ENCODE measurements at regions not wholly inside any gene's neighbourhood (a gene's known extent, or its start where the extent isn't known, plus 50 kb on each side); places are given as distances from the start of the nearest gene placed in this dataset.
A peak's percentile ranks its signal among the peaks of the same experiment; 100 is the strongest.

DNA sequence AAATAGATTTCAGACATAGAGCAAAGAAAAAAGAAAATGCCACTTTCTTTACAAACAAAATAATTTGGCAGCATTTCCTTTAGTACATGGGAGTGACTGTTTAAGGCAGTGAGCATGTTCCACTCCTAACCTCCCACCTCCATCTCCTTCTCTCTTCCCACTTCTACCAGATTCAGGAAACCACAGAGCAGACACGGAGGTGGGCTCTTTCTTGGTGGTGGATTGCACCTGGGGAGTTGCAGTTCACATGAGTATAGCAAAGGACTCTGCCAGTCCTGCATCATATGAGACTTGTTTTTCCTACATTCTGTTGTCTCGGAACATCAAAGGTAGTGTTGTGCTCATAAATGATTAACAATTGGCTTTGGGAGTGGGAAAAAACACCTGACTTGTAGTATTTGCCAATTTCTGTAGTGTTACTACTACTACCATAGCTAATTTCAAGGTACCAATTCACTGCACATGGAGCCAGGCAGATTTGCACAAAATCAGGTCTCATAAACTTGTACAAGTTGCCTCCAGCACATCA lies 137.2 kb downstream of the SPP2 start:
- no peaks in the 10 kb centered on the region for H3K4me1 ChIP-seq (ENCODE audit: low read depth)
- intact Hi-C loops (cut with DNase I, micrococcal nuclease), result no loop called here
- H3K4me3 ChIP-seq, result no peak overlapping the region
- H3K36me3 ChIP-seq (ENCODE audit: low read depth), result no peaks in the 10 kb centered on the region
- no peak for ATAC-seq
- TF ChIP-seq, protein P1, sequence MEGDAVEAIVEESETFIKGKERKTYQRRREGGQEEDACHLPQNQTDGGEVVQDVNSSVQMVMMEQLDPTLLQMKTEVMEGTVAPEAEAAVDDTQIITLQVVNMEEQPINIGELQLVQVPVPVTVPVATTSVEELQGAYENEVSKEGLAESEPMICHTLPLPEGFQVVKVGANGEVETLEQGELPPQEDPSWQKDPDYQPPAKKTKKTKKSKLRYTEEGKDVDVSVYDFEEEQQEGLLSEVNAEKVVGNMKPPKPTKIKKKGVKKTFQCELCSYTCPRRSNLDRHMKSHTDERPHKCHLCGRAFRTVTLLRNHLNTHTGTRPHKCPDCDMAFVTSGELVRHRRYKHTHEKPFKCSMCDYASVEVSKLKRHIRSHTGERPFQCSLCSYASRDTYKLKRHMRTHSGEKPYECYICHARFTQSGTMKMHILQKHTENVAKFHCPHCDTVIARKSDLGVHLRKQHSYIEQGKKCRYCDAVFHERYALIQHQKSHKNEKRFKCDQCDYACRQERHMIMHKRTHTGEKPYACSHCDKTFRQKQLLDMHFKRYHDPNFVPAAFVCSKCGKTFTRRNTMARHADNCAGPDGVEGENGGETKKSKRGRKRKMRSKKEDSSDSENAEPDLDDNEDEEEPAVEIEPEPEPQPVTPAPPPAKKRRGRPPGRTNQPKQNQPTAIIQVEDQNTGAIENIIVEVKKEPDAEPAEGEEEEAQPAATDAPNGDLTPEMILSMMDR (IDR thresholded peaks at IDR 0.05), result no peak
- no peaks in the 10 kb centered on the region for H3K9me3 ChIP-seq
- DNase-seq, result no peak

DNA sequence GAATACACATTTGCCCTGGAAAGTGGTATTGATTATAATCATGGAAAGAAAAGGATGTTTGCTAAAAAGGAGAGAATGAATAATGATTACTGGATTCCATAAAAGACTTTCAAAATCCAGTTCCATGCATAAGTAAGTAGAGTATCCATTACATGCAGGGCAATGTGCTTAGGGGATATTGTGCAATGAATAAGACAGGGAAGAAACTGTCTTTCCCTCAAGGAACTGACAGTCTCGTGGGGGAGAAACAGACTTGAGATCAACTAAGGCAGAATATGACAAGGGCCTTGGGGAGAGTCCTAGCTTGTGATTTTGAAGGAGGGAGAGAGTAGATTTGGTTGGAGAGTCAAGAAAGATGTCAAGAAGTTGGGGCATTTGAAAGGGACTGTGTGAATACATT lies 130.6 kb downstream of the SPP2 start:
- DNase-seq (no peak), ATAC-seq (no peak)
- TF ChIP-seq, protein P1 (IDR thresholded peaks at IDR 0.05), result no peak
- intact Hi-C loops (cut with DNase I, micrococcal nuclease), result no loop called here
- Histone ChIP-seq H3K4me1 (ENCODE audit: low read depth) (no peaks in the 10 kb centered on the region), H3K4me3 (no peak overlapping the region), H3K9me3 (no peaks in the 10 kb centered on the region), H3K36me3 (ENCODE audit: low read depth) (no peaks in the 10 kb centered on the region)

DNA sequence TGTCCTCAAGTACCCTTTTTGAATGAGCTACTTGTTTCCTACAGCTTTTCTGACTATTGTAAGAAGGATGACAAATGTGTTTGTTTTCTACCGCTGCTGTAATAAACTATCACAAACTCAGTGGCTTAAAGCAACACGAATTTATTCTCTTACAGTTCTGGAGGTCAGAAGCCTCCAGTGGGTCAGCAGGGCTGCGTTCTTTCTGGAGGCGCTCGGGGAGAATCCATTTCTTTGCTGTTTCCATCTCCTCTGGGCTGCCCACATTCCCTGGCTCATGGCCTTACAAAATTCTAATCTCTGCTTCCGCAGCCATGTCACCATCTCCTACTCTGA lies 128.5 kb downstream of the SPP2 start:
- Histone ChIP-seq H3K4me1 (ENCODE audit: low read depth) (no peaks in the 10 kb centered on the region), H3K9me3 (no peaks in the 10 kb centered on the region), H3K36me3 (ENCODE audit: low read depth) (no peaks in the 10 kb centered on the region), H3K4me3 (no peak overlapping the region)
- DNase-seq (no peak), ATAC-seq (no peak)
- intact Hi-C loops (cut with DNase I, micrococcal nuclease), result no loop called here
- TF ChIP-seq, protein P1 (IDR thresholded peaks at IDR 0.05), result no peak

DNA sequence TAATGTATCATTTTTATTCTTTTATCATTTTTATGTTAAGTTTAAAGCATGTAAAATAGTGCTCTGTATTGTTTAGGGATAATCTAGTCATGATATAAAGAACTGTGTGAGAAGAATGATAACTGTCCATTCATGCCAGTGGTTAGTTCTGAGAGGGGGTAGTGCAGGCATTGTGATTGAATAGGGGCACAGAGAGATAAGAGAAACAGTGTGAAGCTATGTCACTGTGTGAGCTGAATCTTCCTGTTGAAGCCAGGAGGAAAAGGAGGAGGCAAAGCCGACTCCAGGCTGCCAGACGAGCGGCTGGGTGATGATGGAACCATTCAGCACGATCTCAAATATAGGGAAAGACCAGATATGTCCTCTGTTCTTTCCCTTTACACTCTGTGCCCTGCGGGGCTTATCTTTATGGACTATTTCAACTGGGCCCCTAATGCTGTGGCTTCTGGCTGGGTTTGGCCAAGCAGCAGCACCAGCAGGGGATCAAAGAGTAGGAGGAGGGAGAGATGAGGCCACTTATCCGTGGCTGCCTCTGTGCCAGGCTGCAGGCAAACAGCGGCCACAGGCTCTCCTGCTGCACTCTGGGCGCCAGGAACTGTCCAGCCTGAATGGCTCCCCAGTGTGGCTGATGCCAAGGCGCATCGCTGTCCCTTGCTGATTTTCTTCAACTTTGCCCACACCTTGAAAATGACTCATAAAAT lies 128.0 kb downstream of the SPP2 start:
- DNase-seq (no peak), ATAC-seq (peak; percentile 47)
- no peaks in the 10 kb centered on the region for H3K36me3 ChIP-seq (ENCODE audit: low read depth)
- no peaks in the 10 kb centered on the region for H3K9me3 ChIP-seq
- no peak overlapping the region for H3K4me3 ChIP-seq
- intact Hi-C loops (cut with DNase I, micrococcal nuclease), result no loop called here
- TF ChIP-seq, protein P1 (IDR thresholded peaks at IDR 0.05), result no peak
- H3K4me1 ChIP-seq (ENCODE audit: low read depth), result no peaks in the 10 kb centered on the region

DNA sequence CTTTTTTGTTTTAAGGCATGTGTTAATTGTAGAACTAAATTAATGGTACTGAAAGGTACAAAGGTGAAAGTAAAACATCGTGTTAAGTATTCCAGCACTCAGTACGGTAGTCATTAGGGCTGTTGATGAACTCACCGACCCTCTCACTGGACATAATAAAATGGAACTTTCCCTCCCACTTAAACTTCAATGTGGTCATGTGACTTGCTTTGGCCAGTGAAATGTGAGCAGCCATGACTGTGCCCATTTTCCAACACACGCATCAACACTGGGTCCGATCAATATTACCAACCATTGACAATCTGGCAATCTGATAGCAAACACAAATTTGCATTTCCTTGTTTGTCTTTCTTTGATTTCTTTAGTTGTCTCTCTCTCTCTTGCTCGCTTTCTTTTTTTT lies 125.1 kb downstream of the SPP2 start:
- Histone ChIP-seq H3K9me3 (no peaks in the 10 kb centered on the region), H3K4me3 (no peak overlapping the region), H3K36me3 (ENCODE audit: low read depth) (no peaks in the 10 kb centered on the region), H3K4me1 (ENCODE audit: low read depth) (no peaks in the 10 kb centered on the region)
- TF ChIP-seq, protein P1 (IDR thresholded peaks at IDR 0.05), result no peak
- DNase-seq (no peak), ATAC-seq (no peak)
- intact Hi-C loops (cut with DNase I, micrococcal nuclease), result no loop called here

DNA sequence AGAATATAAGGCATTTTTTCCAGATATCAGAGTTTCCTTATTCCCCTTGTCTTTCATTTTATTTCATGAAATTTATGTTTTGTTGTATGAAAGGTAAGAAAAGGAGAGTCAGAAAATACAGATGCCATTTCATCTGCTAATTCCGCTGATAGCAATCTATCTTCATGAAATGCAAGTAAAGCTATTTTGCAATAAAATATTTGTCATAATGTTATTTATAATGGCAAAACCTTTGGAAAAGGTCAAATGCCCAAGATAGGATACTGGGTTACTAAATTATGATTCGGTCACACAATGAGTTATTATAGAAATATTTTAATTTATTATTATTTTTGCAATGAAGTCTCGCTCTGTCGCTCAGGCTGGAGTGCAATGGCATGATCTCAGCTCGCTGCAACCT lies 124.2 kb downstream of the SPP2 start:
- H3K9me3 ChIP-seq, result no peaks in the 10 kb centered on the region
- intact Hi-C loops (cut with DNase I, micrococcal nuclease), result no loop called here

More for the DNA sequence above, 124.2 kb downstream of the SPP2 start:
- DNase-seq, result no peak
- no peaks in the 10 kb centered on the region for H3K4me1 ChIP-seq (ENCODE audit: low read depth)
- no peaks in the 10 kb centered on the region for H3K36me3 ChIP-seq (ENCODE audit: low read depth)
- H3K4me3 ChIP-seq, result no peak overlapping the region
- TF ChIP-seq, protein P1 (IDR thresholded peaks at IDR 0.05), result no peak
- ATAC-seq, result no peak
